ENCODE measurements at regions not wholly inside any gene's neighbourhood (a gene's known extent, or its start where the extent isn't known, plus 50 kb on each side); places are given as distances from the start of the nearest gene placed in this dataset.

DNA sequence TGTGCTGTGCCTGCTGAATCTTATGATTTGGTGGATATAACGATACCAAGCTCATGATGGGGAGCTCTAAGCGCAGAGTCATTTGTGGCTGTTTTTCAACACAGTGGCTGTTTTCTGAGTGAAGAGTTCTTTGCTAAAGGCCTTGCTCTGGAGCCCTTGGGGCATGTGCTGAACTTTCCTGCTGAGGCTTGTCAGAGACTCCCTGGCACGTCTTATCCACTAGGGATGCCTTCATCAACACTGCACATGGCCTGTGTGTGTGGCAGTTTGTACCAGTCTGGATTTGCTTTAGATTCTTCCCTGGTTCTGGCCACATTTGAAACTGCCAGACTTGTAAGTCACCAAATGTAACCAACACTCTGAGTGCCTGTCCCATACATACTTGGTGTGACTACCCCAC lies 188.2 kb downstream of the DMRT2 start:
- Mint-ChIP-seq H3K27me3 (ENCODE audit: insufficient read depth, low read depth, poor library complexity) (peaks cover 5% of the 10 kb centered on the region), H3K9me3 (peaks cover 8% of the 10 kb centered on the region; the same call in 1 of the 3 replicates), H3K36me3 (ENCODE audit: low read depth) (peaks cover 4% of the 10 kb centered on the region; the same call in 1 of the 3 replicates), H3K4me3 (no peak overlapping the region), H3K27ac (no peak overlapping the region), H3K4me1 (no peaks in the 10 kb centered on the region; the same call in 2 of the 3 replicates)
- TF ChIP-seq, protein P1, sequence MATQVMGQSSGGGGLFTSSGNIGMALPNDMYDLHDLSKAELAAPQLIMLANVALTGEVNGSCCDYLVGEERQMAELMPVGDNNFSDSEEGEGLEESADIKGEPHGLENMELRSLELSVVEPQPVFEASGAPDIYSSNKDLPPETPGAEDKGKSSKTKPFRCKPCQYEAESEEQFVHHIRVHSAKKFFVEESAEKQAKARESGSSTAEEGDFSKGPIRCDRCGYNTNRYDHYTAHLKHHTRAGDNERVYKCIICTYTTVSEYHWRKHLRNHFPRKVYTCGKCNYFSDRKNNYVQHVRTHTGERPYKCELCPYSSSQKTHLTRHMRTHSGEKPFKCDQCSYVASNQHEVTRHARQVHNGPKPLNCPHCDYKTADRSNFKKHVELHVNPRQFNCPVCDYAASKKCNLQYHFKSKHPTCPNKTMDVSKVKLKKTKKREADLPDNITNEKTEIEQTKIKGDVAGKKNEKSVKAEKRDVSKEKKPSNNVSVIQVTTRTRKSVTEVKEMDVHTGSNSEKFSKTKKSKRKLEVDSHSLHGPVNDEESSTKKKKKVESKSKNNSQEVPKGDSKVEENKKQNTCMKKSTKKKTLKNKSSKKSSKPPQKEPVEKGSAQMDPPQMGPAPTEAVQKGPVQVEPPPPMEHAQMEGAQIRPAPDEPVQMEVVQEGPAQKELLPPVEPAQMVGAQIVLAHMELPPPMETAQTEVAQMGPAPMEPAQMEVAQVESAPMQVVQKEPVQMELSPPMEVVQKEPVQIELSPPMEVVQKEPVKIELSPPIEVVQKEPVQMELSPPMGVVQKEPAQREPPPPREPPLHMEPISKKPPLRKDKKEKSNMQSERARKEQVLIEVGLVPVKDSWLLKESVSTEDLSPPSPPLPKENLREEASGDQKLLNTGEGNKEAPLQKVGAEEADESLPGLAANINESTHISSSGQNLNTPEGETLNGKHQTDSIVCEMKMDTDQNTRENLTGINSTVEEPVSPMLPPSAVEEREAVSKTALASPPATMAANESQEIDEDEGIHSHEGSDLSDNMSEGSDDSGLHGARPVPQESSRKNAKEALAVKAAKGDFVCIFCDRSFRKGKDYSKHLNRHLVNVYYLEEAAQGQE (IDR thresholded peaks at IDR 0.05; ENCODE audit: unreplicated experiment): no peak
- TF ChIP-seq NANOG (IDR thresholded peaks at IDR 0.05; ENCODE audit: borderline replicate concordance) (no peak), STAT1 (IDR thresholded peaks at IDR 0.05; ENCODE audit: unreplicated experiment) (no peak), ZNF331 (CRISPR knock-in tag; IDR thresholded peaks at IDR 0.05; ENCODE audit: low read depth) (no peak), ZNF114 (CRISPR knock-in tag; IDR thresholded peaks at IDR 0.05) (no peak), EZH2phosphoT487 (IDR thresholded peaks at IDR 0.05; ENCODE audit: unreplicated experiment) (no peak), EZH2 (IDR thresholded peaks at IDR 0.05; ENCODE audit: low read depth, unreplicated experiment) (no peak), POLR2AphosphoS5 (IDR thresholded peaks at IDR 0.05; ENCODE audit: low read depth) (no peak), JUNB (IDR thresholded peaks at IDR 0.05; ENCODE audit: unreplicated experiment) (no peak)
- TF ChIP-seq, protein P2, sequence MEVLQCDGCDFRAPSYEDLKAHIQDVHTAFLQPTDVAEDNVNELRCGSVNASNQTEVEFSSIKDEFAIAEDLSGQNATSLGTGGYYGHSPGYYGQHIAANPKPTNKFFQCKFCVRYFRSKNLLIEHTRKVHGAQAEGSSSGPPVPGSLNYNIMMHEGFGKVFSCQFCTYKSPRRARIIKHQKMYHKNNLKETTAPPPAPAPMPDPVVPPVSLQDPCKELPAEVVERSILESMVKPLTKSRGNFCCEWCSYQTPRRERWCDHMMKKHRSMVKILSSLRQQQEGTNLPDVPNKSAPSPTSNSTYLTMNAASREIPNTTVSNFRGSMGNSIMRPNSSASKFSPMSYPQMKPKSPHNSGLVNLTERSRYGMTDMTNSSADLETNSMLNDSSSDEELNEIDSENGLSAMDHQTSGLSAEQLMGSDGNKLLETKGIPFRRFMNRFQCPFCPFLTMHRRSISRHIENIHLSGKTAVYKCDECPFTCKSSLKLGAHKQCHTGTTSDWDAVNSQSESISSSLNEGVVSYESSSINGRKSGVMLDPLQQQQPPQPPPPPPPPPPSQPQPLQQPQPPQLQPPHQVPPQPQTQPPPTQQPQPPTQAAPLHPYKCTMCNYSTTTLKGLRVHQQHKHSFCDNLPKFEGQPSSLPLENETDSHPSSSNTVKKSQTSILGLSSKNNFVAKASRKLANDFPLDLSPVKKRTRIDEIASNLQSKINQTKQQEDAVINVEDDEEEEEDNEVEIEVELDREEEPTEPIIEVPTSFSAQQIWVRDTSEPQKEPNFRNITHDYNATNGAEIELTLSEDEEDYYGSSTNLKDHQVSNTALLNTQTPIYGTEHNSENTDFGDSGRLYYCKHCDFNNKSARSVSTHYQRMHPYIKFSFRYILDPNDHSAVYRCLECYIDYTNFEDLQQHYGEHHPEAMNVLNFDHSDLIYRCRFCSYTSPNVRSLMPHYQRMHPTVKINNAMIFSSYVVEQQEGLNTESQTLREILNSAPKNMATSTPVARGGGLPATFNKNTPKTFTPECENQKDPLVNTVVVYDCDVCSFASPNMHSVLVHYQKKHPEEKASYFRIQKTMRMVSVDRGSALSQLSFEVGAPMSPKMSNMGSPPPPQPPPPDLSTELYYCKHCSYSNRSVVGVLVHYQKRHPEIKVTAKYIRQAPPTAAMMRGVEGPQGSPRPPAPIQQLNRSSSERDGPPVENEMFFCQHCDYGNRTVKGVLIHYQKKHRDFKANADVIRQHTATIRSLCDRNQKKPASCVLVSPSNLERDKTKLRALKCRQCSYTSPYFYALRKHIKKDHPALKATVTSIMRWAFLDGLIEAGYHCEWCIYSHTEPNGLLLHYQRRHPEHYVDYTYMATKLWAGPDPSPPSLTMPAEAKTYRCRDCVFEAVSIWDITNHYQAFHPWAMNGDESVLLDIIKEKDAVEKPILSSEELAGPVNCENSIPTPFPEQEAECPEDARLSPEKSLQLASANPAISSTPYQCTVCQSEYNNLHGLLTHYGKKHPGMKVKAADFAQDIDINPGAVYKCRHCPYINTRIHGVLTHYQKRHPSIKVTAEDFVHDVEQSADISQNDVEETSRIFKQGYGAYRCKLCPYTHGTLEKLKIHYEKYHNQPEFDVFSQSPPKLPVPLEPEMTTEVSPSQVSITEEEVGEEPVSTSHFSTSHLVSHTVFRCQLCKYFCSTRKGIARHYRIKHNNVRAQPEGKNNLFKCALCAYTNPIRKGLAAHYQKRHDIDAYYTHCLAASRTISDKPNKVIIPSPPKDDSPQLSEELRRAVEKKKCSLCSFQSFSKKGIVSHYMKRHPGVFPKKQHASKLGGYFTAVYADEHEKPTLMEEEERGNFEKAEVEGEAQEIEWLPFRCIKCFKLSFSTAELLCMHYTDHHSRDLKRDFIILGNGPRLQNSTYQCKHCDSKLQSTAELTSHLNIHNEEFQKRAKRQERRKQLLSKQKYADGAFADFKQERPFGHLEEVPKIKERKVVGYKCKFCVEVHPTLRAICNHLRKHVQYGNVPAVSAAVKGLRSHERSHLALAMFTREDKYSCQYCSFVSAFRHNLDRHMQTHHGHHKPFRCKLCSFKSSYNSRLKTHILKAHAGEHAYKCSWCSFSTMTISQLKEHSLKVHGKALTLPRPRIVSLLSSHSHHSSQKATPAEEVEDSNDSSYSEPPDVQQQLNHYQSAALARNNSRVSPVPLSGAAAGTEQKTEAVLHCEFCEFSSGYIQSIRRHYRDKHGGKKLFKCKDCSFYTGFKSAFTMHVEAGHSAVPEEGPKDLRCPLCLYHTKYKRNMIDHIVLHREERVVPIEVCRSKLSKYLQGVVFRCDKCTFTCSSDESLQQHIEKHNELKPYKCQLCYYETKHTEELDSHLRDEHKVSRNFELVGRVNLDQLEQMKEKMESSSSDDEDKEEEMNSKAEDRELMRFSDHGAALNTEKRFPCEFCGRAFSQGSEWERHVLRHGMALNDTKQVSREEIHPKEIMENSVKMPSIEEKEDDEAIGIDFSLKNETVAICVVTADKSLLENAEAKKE (CRISPR knock-in tag; IDR thresholded peaks at IDR 0.05): no peak
- TF ChIP-seq, protein P3, sequence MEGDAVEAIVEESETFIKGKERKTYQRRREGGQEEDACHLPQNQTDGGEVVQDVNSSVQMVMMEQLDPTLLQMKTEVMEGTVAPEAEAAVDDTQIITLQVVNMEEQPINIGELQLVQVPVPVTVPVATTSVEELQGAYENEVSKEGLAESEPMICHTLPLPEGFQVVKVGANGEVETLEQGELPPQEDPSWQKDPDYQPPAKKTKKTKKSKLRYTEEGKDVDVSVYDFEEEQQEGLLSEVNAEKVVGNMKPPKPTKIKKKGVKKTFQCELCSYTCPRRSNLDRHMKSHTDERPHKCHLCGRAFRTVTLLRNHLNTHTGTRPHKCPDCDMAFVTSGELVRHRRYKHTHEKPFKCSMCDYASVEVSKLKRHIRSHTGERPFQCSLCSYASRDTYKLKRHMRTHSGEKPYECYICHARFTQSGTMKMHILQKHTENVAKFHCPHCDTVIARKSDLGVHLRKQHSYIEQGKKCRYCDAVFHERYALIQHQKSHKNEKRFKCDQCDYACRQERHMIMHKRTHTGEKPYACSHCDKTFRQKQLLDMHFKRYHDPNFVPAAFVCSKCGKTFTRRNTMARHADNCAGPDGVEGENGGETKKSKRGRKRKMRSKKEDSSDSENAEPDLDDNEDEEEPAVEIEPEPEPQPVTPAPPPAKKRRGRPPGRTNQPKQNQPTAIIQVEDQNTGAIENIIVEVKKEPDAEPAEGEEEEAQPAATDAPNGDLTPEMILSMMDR (conservative IDR thresholded peaks at IDR 0.05; ENCODE audit: low read depth in 2 of 2): no peak
- TF ChIP-seq, protein P4, sequence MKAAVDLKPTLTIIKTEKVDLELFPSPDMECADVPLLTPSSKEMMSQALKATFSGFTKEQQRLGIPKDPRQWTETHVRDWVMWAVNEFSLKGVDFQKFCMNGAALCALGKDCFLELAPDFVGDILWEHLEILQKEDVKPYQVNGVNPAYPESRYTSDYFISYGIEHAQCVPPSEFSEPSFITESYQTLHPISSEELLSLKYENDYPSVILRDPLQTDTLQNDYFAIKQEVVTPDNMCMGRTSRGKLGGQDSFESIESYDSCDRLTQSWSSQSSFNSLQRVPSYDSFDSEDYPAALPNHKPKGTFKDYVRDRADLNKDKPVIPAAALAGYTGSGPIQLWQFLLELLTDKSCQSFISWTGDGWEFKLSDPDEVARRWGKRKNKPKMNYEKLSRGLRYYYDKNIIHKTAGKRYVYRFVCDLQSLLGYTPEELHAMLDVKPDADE (IDR thresholded peaks at IDR 0.05): no peak
- 0 out of 2 replicates have a peak, but pooled peaks cover 3% of the 10 kb centered on the region for H3K9me2 ChIP-seq (ENCODE audit: insufficient read depth)
- no peaks in the 10 kb centered on the region for H3K27me3 ChIP-seq (ENCODE audit: insufficient read depth)
- H3K4me3 ChIP-seq: no peak overlapping the region
- H3K79me2 ChIP-seq (replicated peaks; ENCODE audit: insufficient read depth): no peaks in the 10 kb centered on the region
- H3K36me3 ChIP-seq (ENCODE audit: insufficient read depth): no peaks in the 10 kb centered on the region
- no peak overlapping the region for H3K27ac ChIP-seq (ENCODE audit: low read depth)
- no peak for ATAC-seq
- DNase-seq (ENCODE audit: low spot score): no peak
- no peak overlapping the region for H2AFZ ChIP-seq
- no peaks in the 10 kb centered on the region for H3K4me1 ChIP-seq (ENCODE audit: insufficient read depth)
- H4K20me1 ChIP-seq (replicated peaks; ENCODE audit: insufficient read depth): 0 out of 2 replicates have a peak, but pooled peaks cover 3% of the 10 kb centered on the region
- H3F3A ChIP-seq (replicated peaks; ENCODE audit: low read depth): no peaks in the 10 kb centered on the region
- no peak overlapping the region for H3K4me2 ChIP-seq

Measured in GM23338 (cell line).